Neural cell (in vitro differentiated cells): ENCODE measurements at regions not wholly inside any gene's neighbourhood (a gene's known extent, or its start where the extent isn't known, plus 50 kb on each side); places are given as distances from the start of the nearest gene placed in this dataset.

ENCODE experiments used
- H2AFZ ChIP-seq: fragments of 200-600, 300-800 bp; sonication (generic), shearing (Covaris generic); 2 replicates; pipeline ENCODE4 v1.6.0; 2014; ENCODE audit warnings: low read depth, mild to moderate bottlenecking, antibody characterized with exemption, low read length, moderate library complexity
- H3F3A ChIP-seq: fragments of 200-600 bp; shearing (Covaris generic); 2 replicates; pipeline ENCODE4 v1.6.1; 2016; ENCODE audit warnings: mild to moderate bottlenecking, moderate library complexity, mixed read lengths, antibody characterized with exemption, low read length; ENCODE audit not compliant: insufficient read depth, poor library complexity, severe bottlenecking
- H3K27ac ChIP-seq: fragments of 200-600, 300-800 bp; sonication (generic), shearing (Covaris generic); 2 replicates; pipeline ENCODE4 v1.5.1; 2014; ENCODE audit warnings: mild to moderate bottlenecking, low read length, moderate library complexity
- H3K27me3 ChIP-seq: fragments of 300-800, 200-600 bp; sonication (generic), shearing (Covaris generic); 2 replicates; pipeline ENCODE4 v1.6.0; 2014; ENCODE audit warnings: mild to moderate bottlenecking, low read depth, low read length, moderate library complexity; ENCODE audit not compliant: insufficient read depth
- H3K36me3 ChIP-seq: fragments of 300-800, 200-600 bp; sonication (generic), shearing (Covaris generic); 2 replicates; pipeline ENCODE4 v1.5.1; 2014; ENCODE audit warnings: mild to moderate bottlenecking, antibody characterized with exemption, low read length, moderate library complexity; ENCODE audit not compliant: insufficient read depth
- H3K4me2 ChIP-seq: fragments of 300-800, 200-600 bp; sonication (generic), shearing (Covaris generic); 2 replicates; pipeline ENCODE4 v1.6.0; 2014; ENCODE audit warnings: mild to moderate bottlenecking, low read length
- H3K4me3 ChIP-seq: fragments of 300-800, 200-600 bp; sonication (generic), shearing (Covaris generic); 2 replicates; pipeline ENCODE4 v1.5.1; 2014; ENCODE audit warnings: mild to moderate bottlenecking, low read length, moderate library complexity
- H3K79me2 ChIP-seq: fragments of 200-600 bp; shearing (Covaris generic); replicated peaks from 2 replicates; pipeline ENCODE4 v1.6.0; 2014; ENCODE audit warnings: mild to moderate bottlenecking, low read length, moderate library complexity; ENCODE audit not compliant: insufficient read depth
- H3K9ac ChIP-seq: fragments of 300-800, 200-600 bp; sonication (generic), shearing (Covaris generic); 2 replicates; pipeline ENCODE4 v1.6.1; 2016; ENCODE audit warnings: mild to moderate bottlenecking, low read length, mixed read lengths
- H3K9me2 ChIP-seq: fragments of 200-600 bp; shearing (Covaris generic); 2 replicates; pipeline ENCODE4 v1.6.1; 2016; ENCODE audit warnings: mild to moderate bottlenecking, low read length, mixed read lengths; ENCODE audit not compliant: insufficient read depth
- H3K9me3 ChIP-seq: fragments of 200-600, 300-800 bp; sonication (generic), shearing (Covaris generic); 2 replicates; pipeline ENCODE4 v1.6.1; 2016; ENCODE audit warnings: mild to moderate bottlenecking, mixed run types, low read length, moderate library complexity, mixed read lengths
- H4K20me1 ChIP-seq: fragments of 200-600 bp; shearing (Covaris generic); 2 replicates; pipeline ENCODE4 v1.6.1; 2016; ENCODE audit warnings: mild to moderate bottlenecking, mixed run types; ENCODE audit not compliant: insufficient read depth
- CTCF ChIP-seq: fragments of 450-650 bp; IDR thresholded peaks from 2 replicates; pipeline ENCODE4 v1.5.1; 2014; ENCODE audit warnings: antibody characterized with exemption, mild to moderate bottlenecking, moderate library complexity; ENCODE audit not compliant: poor library complexity, severe bottlenecking
- EP300 ChIP-seq: fragments of 450-650 bp; conservative IDR thresholded peaks from 2 replicates; pipeline ENCODE4 v1.6.1; 2014; ENCODE audit warnings: antibody characterized with exemption, mild to moderate bottlenecking, moderate library complexity; ENCODE audit not compliant: poor library complexity, severe bottlenecking
- EZH2 ChIP-seq: fragments of 200-600, 300-800 bp; shearing (Covaris generic), sonication (generic); IDR thresholded peaks from 2 replicates; pipeline ENCODE4 v1.6.1; 2014; ENCODE audit warnings: antibody characterized with exemption, low read length, borderline replicate concordance, mild to moderate bottlenecking; ENCODE audit not compliant: insufficient read depth, poor library complexity, severe bottlenecking
- MXI1 ChIP-seq: fragments of 450-650 bp; conservative IDR thresholded peaks from 2 replicates; pipeline ENCODE4 v1.6.1; 2014; ENCODE audit warnings: antibody characterized with exemption, mild to moderate bottlenecking; ENCODE audit not compliant: poor library complexity, severe bottlenecking
- POLR2AphosphoS5 ChIP-seq: IDR thresholded peaks from 2 replicates; pipeline ENCODE4 v1.6.1; 2012
- RAD21 ChIP-seq: fragments of 450-650 bp; conservative IDR thresholded peaks from 2 replicates; pipeline ENCODE4 v1.6.1; 2014; ENCODE audit warnings: antibody characterized with exemption, mild to moderate bottlenecking, moderate library complexity
- REST ChIP-seq: IDR thresholded peaks from 2 replicates; pipeline ENCODE4 v1.6.1; 2012; ENCODE audit warnings: borderline replicate concordance
- SMC3 ChIP-seq: fragments of 450-650 bp; conservative IDR thresholded peaks from 2 replicates; pipeline ENCODE4 v1.6.1; 2014; ENCODE audit warnings: antibody characterized with exemption, mild to moderate bottlenecking, moderate library complexity; ENCODE audit not compliant: poor library complexity
- TAF1 ChIP-seq: IDR thresholded peaks from 2 replicates; pipeline ENCODE4 v1.6.1; 2012; ENCODE audit warnings: low read depth

- Histone ChIP-seq H3K4me3 (no peak overlapping the region), H3K27ac (no peak overlapping the region), H3K9ac (no peak overlapping the region), H3F3A (no peaks in the 10 kb centered on the region), H3K36me3 (no peaks in the 10 kb centered on the region), H3K79me2 (no peaks in the 10 kb centered on the region), H3K4me2 (no peak overlapping the region), H2AFZ (no peak overlapping the region), H3K27me3 (no peaks in the 10 kb centered on the region), H3K9me2 (no peaks in the 10 kb centered on the region), H3K9me3 (no peaks in the 10 kb centered on the region), H4K20me1 (no peaks in the 10 kb centered on the region)
- TF ChIP-seq MXI1 = no peak
- no peak for TF ChIP-seq REST
These were observed 62.6 kb upstream of the ATP11B start for GRCh38 chr3:182730675-182731042.

- no peak overlapping the region for H3K9ac ChIP-seq
These were observed 61.5 kb upstream of the ATP11B start for GRCh38 chr3:182731764-182732163.

More at GRCh38 chr3:182731764-182732163, 61.5 kb upstream of the ATP11B start:
- no peak for TF ChIP-seq POLR2AphosphoS5
- TF ChIP-seq REST = no peak
- TF ChIP-seq SMC3 = no peak
- TF ChIP-seq MXI1 = no peak
- TF ChIP-seq EP300 = no peak
- TF ChIP-seq EZH2 = no peak
- TF ChIP-seq TAF1 = no peak
- TF ChIP-seq RAD21 = no peak
- TF ChIP-seq CTCF = no peak
- H3K9me2 ChIP-seq = no peaks in the 10 kb centered on the region
- H3K79me2 ChIP-seq = no peaks in the 10 kb centered on the region
- no peaks in the 10 kb centered on the region for H3F3A ChIP-seq
- no peak overlapping the region for H2AFZ ChIP-seq
- H4K20me1 ChIP-seq = no peaks in the 10 kb centered on the region
- no peak overlapping the region for H3K27ac ChIP-seq
- H3K9me3 ChIP-seq = no peaks in the 10 kb centered on the region
- H3K4me3 ChIP-seq = no peak overlapping the region
- H3K4me2 ChIP-seq = no peak overlapping the region
- no peaks in the 10 kb centered on the region for H3K27me3 ChIP-seq
- H3K36me3 ChIP-seq = no peaks in the 10 kb centered on the region
